ENCODE measurements at regions not wholly inside any gene's neighbourhood (a gene's known extent, or its start where the extent isn't known, plus 50 kb on each side); places are given as distances from the start of the nearest gene placed in this dataset.

- Mint-ChIP-seq H3K4me3 (no peak overlapping the region), H3K36me3 (ENCODE audit: low read depth) (no peaks in the 10 kb centered on the region), H3K27ac (no peak overlapping the region), H3K27me3 (no peaks in the 10 kb centered on the region), H3K4me1 (ENCODE audit: low read depth) (no peaks in the 10 kb centered on the region), H3K9me3 (peaks cover 20% of the 10 kb centered on the region)
- no peak for DNase-seq
- ChIA-PET CTCF (no interaction called here), POLR2A (no interaction called here)
- TF ChIP-seq CTCF (IDR thresholded peaks at IDR 0.05), result no peak
- intact Hi-C loops (cut with micrococcal nuclease), result no loop called here
- no peak for ATAC-seq
These were observed 129.6 kb downstream of the IZUMO3 start for GRCh38 chr9:24416136-24416535.

DNA sequence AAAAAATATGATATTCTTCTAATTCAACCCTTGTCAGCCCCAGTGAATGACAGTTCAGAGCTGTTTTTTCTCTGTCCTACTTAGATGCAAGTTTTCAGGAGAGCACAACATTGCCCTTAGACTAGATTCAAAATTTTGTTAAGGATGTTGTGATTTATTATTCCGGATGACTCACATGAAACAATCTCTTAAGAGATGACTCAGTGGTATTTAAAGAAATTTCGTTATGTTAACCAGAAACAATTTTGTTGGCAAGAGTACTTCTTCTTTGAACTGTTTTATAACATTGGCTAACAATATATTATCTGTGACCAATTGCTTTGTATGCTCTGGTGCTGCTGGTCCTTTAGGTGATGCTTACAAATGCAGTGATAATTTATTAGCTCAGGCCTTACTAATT is 132.0 kb downstream of the IZUMO3 start:
- Mint-ChIP-seq H3K9me3 (peaks cover 15% of the 10 kb centered on the region), H3K4me1 (ENCODE audit: low read depth) (no peaks in the 10 kb centered on the region), H3K27ac (no peak overlapping the region), H3K4me3 (no peak overlapping the region), H3K36me3 (ENCODE audit: low read depth) (no peaks in the 10 kb centered on the region), H3K27me3 (no peaks in the 10 kb centered on the region)
- ATAC-seq, result no peak
- intact Hi-C loops (cut with micrococcal nuclease), result no loop called here
- no peak for DNase-seq
- no peak for TF ChIP-seq CTCF (IDR thresholded peaks at IDR 0.05)
- POLR2A ChIA-PET, result no interaction called here
- CTCF ChIA-PET, result no interaction called here

DNA sequence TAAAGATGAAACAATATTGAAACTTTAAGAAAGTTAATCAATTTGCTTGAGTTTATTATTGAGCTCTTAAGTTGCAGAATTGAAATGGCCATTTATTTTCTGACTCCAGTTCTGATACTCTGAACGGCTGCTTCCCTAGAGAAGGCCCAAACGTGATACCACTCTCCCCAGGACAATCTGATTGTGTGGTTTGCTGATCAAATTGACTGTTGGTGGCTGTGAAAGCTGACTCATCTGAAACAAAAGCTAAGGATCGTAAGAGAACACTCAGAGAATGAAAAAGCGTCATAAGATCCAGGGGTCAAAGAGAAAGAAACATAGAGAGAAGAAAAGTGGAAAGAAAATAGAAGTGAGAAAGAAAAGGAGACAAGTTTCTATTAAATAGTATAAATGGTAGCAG is 147.2 kb downstream of the IZUMO3 start:
- ATAC-seq, result no peak
- POLR2A ChIA-PET, result no interaction called here
- CTCF ChIA-PET, result no interaction called here

DNA sequence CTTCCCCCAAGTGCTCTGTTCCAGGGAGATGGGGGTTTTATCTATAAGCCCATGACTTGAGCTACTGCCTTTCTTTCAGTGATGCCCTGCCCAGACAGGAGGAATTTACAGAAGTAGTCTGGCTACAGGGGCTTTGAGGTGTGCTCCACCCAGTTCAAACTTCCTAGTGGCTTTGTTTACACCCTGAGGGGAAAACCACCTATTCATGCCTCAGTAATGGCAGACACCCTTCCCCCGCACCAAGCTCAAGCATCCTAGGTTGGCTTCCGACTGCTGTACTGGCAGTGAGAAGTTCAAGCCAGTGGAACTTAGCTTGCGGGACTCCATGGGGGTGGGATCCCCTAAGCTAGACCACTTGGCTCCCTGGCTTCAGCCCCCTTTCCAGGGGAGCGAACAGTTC is 154.6 kb downstream of the IZUMO3 start:
- DNase-seq, result no peak
- H3K9me3 Mint-ChIP-seq, result peaks cover 21% of the 10 kb centered on the region
- POLR2A ChIA-PET, result no interaction called here
- CTCF ChIA-PET, result no interaction called here
- no peak overlapping the region for H3K27ac Mint-ChIP-seq
- intact Hi-C loops (cut with micrococcal nuclease), result no loop called here
- no peak overlapping the region for H3K4me3 Mint-ChIP-seq
- ATAC-seq, result no peak
- no peak for TF ChIP-seq CTCF (IDR thresholded peaks at IDR 0.05)
- no peaks in the 10 kb centered on the region for H3K27me3 Mint-ChIP-seq
- H3K4me1 Mint-ChIP-seq (ENCODE audit: low read depth), result no peaks in the 10 kb centered on the region
- H3K36me3 Mint-ChIP-seq (ENCODE audit: low read depth), result no peaks in the 10 kb centered on the region

More for the DNA sequence above, 147.2 kb downstream of the IZUMO3 start:
- no peak for DNase-seq
- Mint-ChIP-seq H3K4me1 (ENCODE audit: low read depth) (no peaks in the 10 kb centered on the region), H3K27me3 (no peaks in the 10 kb centered on the region), H3K36me3 (ENCODE audit: low read depth) (no peaks in the 10 kb centered on the region), H3K27ac (no peak overlapping the region), H3K4me3 (no peak overlapping the region), H3K9me3 (peaks cover 8% of the 10 kb centered on the region)
- TF ChIP-seq CTCF (IDR thresholded peaks at IDR 0.05), result no peak
- intact Hi-C loops (cut with micrococcal nuclease), result no loop called here

DNA sequence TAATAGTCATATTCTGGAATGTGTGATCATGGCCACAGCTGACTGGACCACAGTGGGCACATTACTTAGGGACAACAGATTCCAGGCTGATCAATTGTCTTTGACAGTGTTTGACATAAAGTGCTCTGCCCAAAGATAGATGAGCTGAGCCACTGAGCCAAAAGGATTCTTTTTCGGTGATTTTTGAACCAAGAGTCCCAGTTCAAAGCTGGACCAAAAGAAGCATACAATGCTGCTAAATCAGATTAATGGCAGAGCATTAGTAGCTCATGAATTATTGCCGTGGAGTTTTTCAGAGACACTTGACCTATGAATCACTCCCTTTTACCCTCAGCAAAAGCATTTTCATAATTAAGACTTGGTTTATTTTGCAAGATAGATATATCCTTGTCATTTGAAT is 160.6 kb downstream of the IZUMO3 start:
- Mint-ChIP-seq H3K4me3 (no peak overlapping the region), H3K36me3 (ENCODE audit: low read depth) (no peaks in the 10 kb centered on the region), H3K4me1 (ENCODE audit: low read depth) (no peaks in the 10 kb centered on the region), H3K27ac (no peak overlapping the region), H3K27me3 (no peaks in the 10 kb centered on the region), H3K9me3 (peaks cover 25% of the 10 kb centered on the region)
- no peak for ATAC-seq
- TF ChIP-seq CTCF (IDR thresholded peaks at IDR 0.05), result no peak
- intact Hi-C loops (cut with micrococcal nuclease), result no loop called here
- ChIA-PET POLR2A (no interaction called here), CTCF (no interaction called here)
- DNase-seq, result no peak
